KOPT-K1 (cell line): ENCODE measurements at regions not wholly inside any gene's neighbourhood (a gene's known extent, or its start where the extent isn't known, plus 50 kb on each side); places are given as distances from the start of the nearest gene placed in this dataset.
"Not testable (repeated sequence)": the region's sequence is repeated elsewhere in the genome, so short reads cannot be mapped to it uniquely, and the experiment has no call there.

Source experiments
- H3K27ac ChIP-seq: fragments of 200-600 bp; sonication (generic); 2 replicates; pipeline ENCODE4 v1.5.1; 2016; ENCODE audit warnings: antibody characterized with exemption, mild to moderate bottlenecking, low read depth, low read length; ENCODE audit not compliant: poor library complexity, severe bottlenecking
- H3K36me3 ChIP-seq: fragments of 200-600 bp; sonication (generic); 2 replicates; pipeline ENCODE4 v1.5.1; 2017; ENCODE audit warnings: antibody characterized with exemption, mild to moderate bottlenecking, low read length, moderate library complexity; ENCODE audit not compliant: insufficient read depth
- H3K9me3 ChIP-seq: fragments of 200-600 bp; sonication (generic); 2 replicates; pipeline ENCODE4 v1.5.1; 2017; ENCODE audit warnings: antibody characterized with exemption, low read length, mild to moderate bottlenecking; ENCODE audit not compliant: insufficient read depth, poor library complexity, severe bottlenecking

DNA sequence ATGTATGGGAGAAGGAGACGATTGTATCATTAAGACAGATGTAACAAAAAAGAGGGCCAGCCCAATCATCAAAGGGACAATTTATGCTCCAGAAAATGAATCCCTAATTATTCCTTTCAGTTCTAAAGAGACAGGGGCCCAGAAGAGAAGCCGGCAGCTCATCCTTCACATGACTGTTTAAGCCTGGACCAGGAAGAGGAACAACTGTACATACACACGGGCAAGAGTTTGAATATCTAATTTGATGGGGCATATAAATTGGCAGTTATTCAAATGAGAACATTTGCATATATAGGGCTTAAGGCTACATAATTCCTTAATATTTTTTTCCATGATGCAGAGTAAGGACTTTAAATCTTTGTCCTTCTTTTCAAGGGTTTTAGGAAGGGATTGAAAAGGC is 232.3 kb downstream of the TLE3 start:
- Histone ChIP-seq H3K9me3 (no peaks in the 10 kb centered on the region), H3K36me3 (no peaks in the 10 kb centered on the region), H3K27ac (no peak overlapping the region)

- Histone ChIP-seq H3K9me3 (peaks cover 8% of the 10 kb centered on the region), H3K36me3 (no peaks in the 10 kb centered on the region), H3K27ac (no peak overlapping the region)
Measured at GRCh38 chr15:69868756-69869155, 229.0 kb downstream of the TLE3 start.

GRCh38 chr15:69869291-69869690 is 228.4 kb downstream of the TLE3 start:
- Histone ChIP-seq H3K36me3 (no peaks in the 10 kb centered on the region), H3K9me3 (peaks cover 12% of the 10 kb centered on the region), H3K27ac (no peak overlapping the region)

GRCh38 chr15:69869881-69870505 is 227.7 kb downstream of the TLE3 start:
- H3K36me3 ChIP-seq, result no peaks in the 10 kb centered on the region
- no peak overlapping the region for H3K27ac ChIP-seq
- H3K9me3 ChIP-seq, result peaks cover 12% of the 10 kb centered on the region

GRCh38 chr15:69871511-69872134 is 226.1 kb downstream of the TLE3 start:
- no peaks in the 10 kb centered on the region for H3K36me3 ChIP-seq
- peaks cover 12% of the 10 kb centered on the region for H3K9me3 ChIP-seq
- no peak overlapping the region for H3K27ac ChIP-seq

DNA sequence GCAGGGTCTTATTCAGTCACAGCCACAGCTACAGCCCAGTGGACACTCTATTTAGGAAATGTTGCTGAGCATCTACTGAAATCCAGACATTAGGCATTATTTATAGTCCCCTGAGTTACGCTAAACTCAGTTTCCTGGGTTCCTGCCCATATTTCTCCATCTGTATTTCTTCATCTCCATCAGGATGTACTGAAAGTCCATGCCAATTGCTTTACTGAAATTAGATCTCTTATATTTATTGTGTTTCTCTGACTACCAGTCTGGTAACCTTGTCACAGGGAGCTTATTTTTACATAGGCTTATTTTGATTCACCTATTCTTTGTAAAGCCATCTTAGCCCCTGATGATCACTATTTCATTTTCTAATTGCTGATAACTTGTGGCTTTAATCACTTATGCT is 223.9 kb downstream of the TLE3 start:
- no peak overlapping the region for H3K27ac ChIP-seq
- H3K36me3 ChIP-seq, result no peaks in the 10 kb centered on the region
- H3K9me3 ChIP-seq, result peaks cover 12% of the 10 kb centered on the region

GRCh38 chr15:69874321-69874720 is 223.4 kb downstream of the TLE3 start:
- Histone ChIP-seq H3K27ac (no peak overlapping the region), H3K9me3 (peaks cover 12% of the 10 kb centered on the region), H3K36me3 (no peaks in the 10 kb centered on the region)

- no peaks in the 10 kb centered on the region for H3K36me3 ChIP-seq
- no peak overlapping the region for H3K27ac ChIP-seq
- H3K9me3 ChIP-seq, result peaks cover 12% of the 10 kb centered on the region
Measured at GRCh38 chr15:69876064-69876940, 221.4 kb downstream of the TLE3 start.

DNA sequence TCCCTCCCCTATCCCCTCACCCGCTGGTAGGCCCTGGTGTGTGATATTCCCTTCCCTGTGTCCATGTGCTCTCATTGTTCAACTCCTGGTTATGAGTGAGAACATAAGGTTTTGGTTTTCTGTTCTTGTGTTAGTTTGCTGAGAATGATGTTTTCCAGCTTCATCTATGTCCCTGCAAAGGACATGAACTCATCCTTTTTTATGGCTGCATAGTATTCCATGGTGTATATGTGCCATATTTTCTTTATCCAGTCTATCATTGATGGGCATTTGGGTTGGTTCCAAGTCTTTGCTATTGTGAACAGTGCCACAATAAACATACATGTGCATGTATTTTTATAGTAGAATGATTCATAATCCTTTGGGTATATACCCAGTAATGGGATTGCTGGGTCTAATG is 217.8 kb downstream of the TLE3 start:
- H3K36me3 ChIP-seq, H3K27ac ChIP-seq, H3K9me3 ChIP-seq: not testable (repeated sequence)

DNA sequence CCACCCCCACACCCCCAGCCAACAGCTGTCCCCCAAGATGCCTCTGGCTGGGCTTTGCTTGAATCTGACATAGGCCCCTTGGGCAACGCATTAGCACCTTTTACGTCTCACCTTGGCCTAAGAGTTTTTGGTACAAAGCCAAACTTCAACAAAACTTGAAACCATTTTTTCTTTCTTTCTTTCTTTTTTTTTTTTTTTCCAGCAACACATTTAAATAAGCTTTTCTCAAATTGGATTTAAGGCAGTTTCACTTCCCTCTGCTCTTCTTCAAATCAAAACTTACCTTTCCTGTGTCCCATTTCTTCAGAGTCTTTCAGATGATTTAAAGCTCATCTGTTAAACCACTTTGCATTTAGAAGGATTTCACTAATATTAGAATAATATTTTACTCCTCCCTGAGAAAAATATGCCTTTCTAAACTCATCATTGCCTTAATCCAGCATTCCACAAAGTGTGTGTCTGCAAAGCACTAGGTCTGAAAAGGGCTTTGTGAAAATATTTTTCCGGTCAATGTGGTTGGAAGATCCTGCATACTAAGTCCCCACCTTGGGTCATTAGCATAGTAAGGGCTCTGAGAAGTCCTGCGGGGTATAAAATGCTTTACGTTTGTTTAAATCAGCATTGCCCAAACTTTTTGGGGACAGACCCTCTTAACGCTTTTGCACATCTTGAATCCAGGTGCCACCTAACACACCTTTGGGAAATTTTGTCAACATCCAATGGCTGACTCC is 217.0 kb downstream of the TLE3 start:
- Histone ChIP-seq H3K9me3 (no peaks in the 10 kb centered on the region), H3K27ac (no peak overlapping the region), H3K36me3 (no peaks in the 10 kb centered on the region)

GRCh38 chr15:69881302-69881670 is 216.4 kb downstream of the TLE3 start:
- Histone ChIP-seq H3K9me3 (no peaks in the 10 kb centered on the region), H3K36me3 (no peaks in the 10 kb centered on the region), H3K27ac (no peak overlapping the region)

DNA sequence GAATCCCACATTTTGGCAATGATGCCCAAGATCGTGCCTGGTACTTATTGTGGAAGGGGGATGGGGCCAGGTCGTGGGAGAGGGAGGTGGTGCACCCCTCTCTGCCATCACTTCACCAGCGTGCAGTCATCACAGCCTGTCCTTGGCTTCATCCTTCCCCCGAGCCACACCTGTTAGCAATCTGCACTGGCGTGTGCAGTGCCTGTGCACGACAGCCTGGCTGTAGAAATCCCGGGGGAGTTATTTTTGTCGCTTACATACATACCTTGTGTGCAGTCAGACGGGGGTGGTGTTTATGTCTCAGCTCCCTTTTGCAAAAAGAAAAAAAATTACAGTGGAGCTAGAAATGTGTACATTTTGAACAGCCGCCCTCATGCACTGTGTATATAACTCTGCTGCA is 216.0 kb downstream of the TLE3 start:
- no peaks in the 10 kb centered on the region for H3K36me3 ChIP-seq
- H3K27ac ChIP-seq, result no peak overlapping the region
- H3K9me3 ChIP-seq, result no peaks in the 10 kb centered on the region

DNA sequence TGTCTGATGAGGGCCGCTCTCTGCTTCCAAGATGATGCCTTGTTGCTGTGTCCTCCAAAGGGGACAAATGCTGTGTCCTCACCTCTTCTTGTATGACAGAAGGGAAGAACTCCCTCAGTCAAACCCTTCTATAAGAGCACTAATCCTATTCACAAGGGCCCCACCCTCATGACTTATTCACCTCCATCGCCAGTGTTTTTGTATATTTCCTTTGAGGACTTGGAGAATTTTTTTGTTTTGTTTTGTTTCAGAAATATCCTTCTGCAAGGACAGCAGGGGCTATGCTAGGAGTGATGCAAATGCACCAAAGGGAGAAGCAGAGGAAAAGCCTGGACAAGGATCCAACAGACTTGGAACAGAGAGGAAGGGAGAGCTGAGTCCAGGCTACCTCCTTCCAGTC is 214.4 kb downstream of the TLE3 start:
- Histone ChIP-seq H3K9me3 (no peaks in the 10 kb centered on the region), H3K27ac (no peak overlapping the region), H3K36me3 (no peaks in the 10 kb centered on the region)

- Histone ChIP-seq H3K27ac (no peak overlapping the region), H3K9me3 (no peaks in the 10 kb centered on the region), H3K36me3 (no peaks in the 10 kb centered on the region)
Measured at GRCh38 chr15:69885173-69885955, 212.4 kb downstream of the TLE3 start.
